ENCODE measurements at regions not wholly inside any gene's neighbourhood (a gene's known extent, or its start where the extent isn't known, plus 50 kb on each side); places are given as distances from the start of the nearest gene placed in this dataset.
A peak's percentile ranks its signal among the peaks of the same experiment; 100 is the strongest.

DNA sequence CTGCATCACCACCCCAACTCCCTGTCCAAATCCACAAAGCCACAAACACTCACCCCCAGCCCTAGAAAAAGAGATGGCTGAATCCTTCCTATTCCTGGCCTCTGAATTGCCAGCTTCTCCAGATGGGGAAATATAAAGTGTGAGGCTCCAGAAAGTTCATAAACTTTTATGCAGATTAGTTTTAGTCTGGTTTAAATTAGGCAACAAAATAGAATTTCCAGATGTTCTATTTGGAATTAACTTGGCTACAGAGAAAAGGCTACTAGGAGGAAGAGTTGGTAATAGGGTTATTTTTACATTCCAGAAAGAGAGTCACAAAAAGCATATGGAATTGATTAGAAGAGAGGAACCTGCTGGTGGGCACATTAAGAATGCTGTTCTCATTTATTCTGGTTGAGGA, 56.0 kb downstream of the EN1 start:
- no peaks in the 10 kb centered on the region for H3K36me3 ChIP-seq
- no peaks in the 10 kb centered on the region for H3K9me3 ChIP-seq
- TF ChIP-seq POLR2A (IDR thresholded peaks at IDR 0.05) = no peak
- TF ChIP-seq, protein P1, sequence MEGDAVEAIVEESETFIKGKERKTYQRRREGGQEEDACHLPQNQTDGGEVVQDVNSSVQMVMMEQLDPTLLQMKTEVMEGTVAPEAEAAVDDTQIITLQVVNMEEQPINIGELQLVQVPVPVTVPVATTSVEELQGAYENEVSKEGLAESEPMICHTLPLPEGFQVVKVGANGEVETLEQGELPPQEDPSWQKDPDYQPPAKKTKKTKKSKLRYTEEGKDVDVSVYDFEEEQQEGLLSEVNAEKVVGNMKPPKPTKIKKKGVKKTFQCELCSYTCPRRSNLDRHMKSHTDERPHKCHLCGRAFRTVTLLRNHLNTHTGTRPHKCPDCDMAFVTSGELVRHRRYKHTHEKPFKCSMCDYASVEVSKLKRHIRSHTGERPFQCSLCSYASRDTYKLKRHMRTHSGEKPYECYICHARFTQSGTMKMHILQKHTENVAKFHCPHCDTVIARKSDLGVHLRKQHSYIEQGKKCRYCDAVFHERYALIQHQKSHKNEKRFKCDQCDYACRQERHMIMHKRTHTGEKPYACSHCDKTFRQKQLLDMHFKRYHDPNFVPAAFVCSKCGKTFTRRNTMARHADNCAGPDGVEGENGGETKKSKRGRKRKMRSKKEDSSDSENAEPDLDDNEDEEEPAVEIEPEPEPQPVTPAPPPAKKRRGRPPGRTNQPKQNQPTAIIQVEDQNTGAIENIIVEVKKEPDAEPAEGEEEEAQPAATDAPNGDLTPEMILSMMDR (IDR thresholded peaks at IDR 0.05) = no peak
- H3K27ac ChIP-seq = no peak overlapping the region
- H3K4me1 ChIP-seq = no peaks in the 10 kb centered on the region
- H3K27me3 ChIP-seq = no peaks in the 10 kb centered on the region
- no peak for DNase-seq
- H3K4me3 ChIP-seq (replicated peaks in 1 of 3) = no peak overlapping the region
- intact Hi-C loops (cut with DNase I) = no loop called here

- TF ChIP-seq, protein P1 (IDR thresholded peaks at IDR 0.05) = no peak
- no peak for TF ChIP-seq POLR2A (IDR thresholded peaks at IDR 0.05)
- 58 to 65% methylated on average over 7 of the region's 7 CpGs for WGBS, 2 donors
- no peak for DNase-seq
- no peaks in the 10 kb centered on the region for H3K9me3 ChIP-seq
- H3K27me3 ChIP-seq = no peaks in the 10 kb centered on the region
- H3K4me1 ChIP-seq = no peaks in the 10 kb centered on the region
- intact Hi-C loops (cut with DNase I) = no loop called here
- H3K36me3 ChIP-seq = no peaks in the 10 kb centered on the region
- no peak overlapping the region for H3K4me3 ChIP-seq (replicated peaks in 1 of 3)
- no peak overlapping the region for H3K27ac ChIP-seq
Observed at GRCh38 chr2:118786746-118787145, 60.7 kb downstream of the EN1 start.

- WGBS, 2 donors = 68 to 71% methylated on average over 6 of the region's 6 CpGs
- no peak for DNase-seq
- Histone ChIP-seq H3K4me3 (replicated peaks in 1 of 3) (no peak overlapping the region), H3K9me3 (no peaks in the 10 kb centered on the region), H3K27ac (no peak overlapping the region), H3K36me3 (no peaks in the 10 kb centered on the region), H3K4me1 (no peaks in the 10 kb centered on the region), H3K27me3 (no peaks in the 10 kb centered on the region)
- intact Hi-C loops (cut with DNase I) = no loop called here
- no peak for TF ChIP-seq POLR2A (IDR thresholded peaks at IDR 0.05)
- TF ChIP-seq, protein P1 (IDR thresholded peaks at IDR 0.05) = no peak
Observed at GRCh38 chr2:118784860-118785259, 62.6 kb downstream of the EN1 start.

- H3K9me3 ChIP-seq = no peaks in the 10 kb centered on the region
- H3K4me1 ChIP-seq = no peaks in the 10 kb centered on the region
- WGBS, 2 donors = 48 to 58% methylated on average over 1 of the region's 1 CpG
- H3K27me3 ChIP-seq = no peaks in the 10 kb centered on the region
- DNase-seq = no peak
- H3K4me3 ChIP-seq (replicated peaks in 1 of 3) = no peak overlapping the region
- no peaks in the 10 kb centered on the region for H3K36me3 ChIP-seq
- intact Hi-C loops (cut with DNase I) = no loop called here
- TF ChIP-seq POLR2A (IDR thresholded peaks at IDR 0.05) = no peak
- TF ChIP-seq, protein P1 (IDR thresholded peaks at IDR 0.05) = no peak
- H3K27ac ChIP-seq = no peak overlapping the region
Observed at GRCh38 chr2:118779362-118779761, 68.1 kb downstream of the EN1 start.

GRCh38 chr2:118774458-118775133, 72.9 kb downstream of the EN1 start:
- peak; percentile 52 to 55 for DNase-seq
- Histone ChIP-seq H3K27me3 (no peaks in the 10 kb centered on the region), H3K27ac (no peak overlapping the region), H3K4me3 (replicated peaks in 1 of 3) (peak overlapping the region in 2 of 3 donors; percentile 22 to 23), H3K4me1 (no peaks in the 10 kb centered on the region), H3K9me3 (no peaks in the 10 kb centered on the region), H3K36me3 (no peaks in the 10 kb centered on the region)
- 1 to 3% methylated on average over 37 to 45 of the region's 45 CpGs for WGBS, 2 donors
- TF ChIP-seq, protein P1 (IDR thresholded peaks at IDR 0.05) = no peak
- no peak for TF ChIP-seq POLR2A (IDR thresholded peaks at IDR 0.05)
- intact Hi-C loops (cut with DNase I) = no loop called here

All from thyroid gland (tissue), 4 donors.